Astrocyte (in vitro differentiated cells and primary cell): ENCODE measurements at regions not wholly inside any gene's neighbourhood (a gene's known extent, or its start where the extent isn't known, plus 50 kb on each side); places are given as distances from the start of the nearest gene placed in this dataset.

Experiments
- EZH2 ChIP-seq: IDR thresholded peaks from 2 replicates; pipeline ENCODE4 v1.6.1; 2012; ENCODE audit warnings: mild to moderate bottlenecking, low read length, inconsistent platforms; ENCODE audit not compliant: insufficient read depth
- TF ChIP-seq, protein P1 (sequence below): IDR thresholded peaks from 2 replicates; pipeline ENCODE4 v1.5.1; 2011; ENCODE audit warnings: low read depth, mild to moderate bottlenecking, inconsistent platforms, low read length, moderate library complexity; ENCODE audit not compliant: insufficient read depth

DNA sequence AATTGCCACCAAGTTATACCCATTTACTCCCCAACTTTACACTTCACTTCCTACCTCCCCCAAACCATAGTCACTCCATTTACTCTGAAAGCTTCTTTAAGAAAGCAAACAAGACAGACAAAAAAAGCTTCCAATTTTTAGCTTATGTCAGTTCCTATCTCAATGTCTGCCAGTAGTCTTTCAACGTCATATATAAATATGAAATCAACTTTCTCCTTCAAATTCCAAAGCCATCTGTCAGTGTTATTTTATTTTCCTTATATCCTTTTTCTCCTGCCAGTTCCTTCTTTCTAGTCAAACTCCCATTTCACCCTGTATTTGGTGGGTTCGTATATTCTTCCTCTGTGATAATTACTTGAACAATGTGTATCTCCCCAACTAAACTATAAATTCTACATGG, 85.8 kb upstream of the CMC1 start:
- TF ChIP-seq, protein P1, sequence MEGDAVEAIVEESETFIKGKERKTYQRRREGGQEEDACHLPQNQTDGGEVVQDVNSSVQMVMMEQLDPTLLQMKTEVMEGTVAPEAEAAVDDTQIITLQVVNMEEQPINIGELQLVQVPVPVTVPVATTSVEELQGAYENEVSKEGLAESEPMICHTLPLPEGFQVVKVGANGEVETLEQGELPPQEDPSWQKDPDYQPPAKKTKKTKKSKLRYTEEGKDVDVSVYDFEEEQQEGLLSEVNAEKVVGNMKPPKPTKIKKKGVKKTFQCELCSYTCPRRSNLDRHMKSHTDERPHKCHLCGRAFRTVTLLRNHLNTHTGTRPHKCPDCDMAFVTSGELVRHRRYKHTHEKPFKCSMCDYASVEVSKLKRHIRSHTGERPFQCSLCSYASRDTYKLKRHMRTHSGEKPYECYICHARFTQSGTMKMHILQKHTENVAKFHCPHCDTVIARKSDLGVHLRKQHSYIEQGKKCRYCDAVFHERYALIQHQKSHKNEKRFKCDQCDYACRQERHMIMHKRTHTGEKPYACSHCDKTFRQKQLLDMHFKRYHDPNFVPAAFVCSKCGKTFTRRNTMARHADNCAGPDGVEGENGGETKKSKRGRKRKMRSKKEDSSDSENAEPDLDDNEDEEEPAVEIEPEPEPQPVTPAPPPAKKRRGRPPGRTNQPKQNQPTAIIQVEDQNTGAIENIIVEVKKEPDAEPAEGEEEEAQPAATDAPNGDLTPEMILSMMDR, result no peak
- no peak for TF ChIP-seq EZH2
